ENCODE measurements at regions not wholly inside any gene's neighbourhood (a gene's known extent, or its start where the extent isn't known, plus 50 kb on each side); places are given as distances from the start of the nearest gene placed in this dataset.

DNA sequence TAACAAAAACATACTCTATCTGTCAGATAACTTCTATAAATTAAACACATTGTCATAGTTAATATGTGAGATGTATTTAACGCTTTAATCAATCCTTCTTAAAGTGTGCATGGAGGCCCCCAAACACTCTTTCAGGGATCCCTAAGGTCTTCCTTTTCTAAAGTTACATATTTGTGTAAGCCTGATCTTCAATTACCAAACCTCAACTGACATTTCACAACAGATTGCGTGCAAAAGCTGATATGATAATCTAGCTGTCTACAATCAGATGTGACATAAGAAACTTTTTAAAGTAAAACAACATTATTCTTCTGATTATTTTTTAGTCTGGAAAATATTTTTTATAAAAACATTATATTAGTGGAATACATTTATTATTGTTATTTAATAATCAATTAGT, 1850.4 kb downstream of the OLFM4 start:
- Mint-ChIP-seq H3K27me3 (ENCODE audit: low read depth) (no peaks in the 10 kb centered on the region), H3K9me3 (peaks cover 13% of the 10 kb centered on the region; the same call in 1 of the 2 replicates), H3K4me1 (peaks cover 18% of the 10 kb centered on the region), H3K36me3 (no peaks in the 10 kb centered on the region), H3K27ac (no peak overlapping the region), H3K4me3 (no peak overlapping the region)
- POLR2A ChIA-PET: no interaction called here
- TF ChIP-seq ZNF219 (CRISPR knock-in tag; IDR thresholded peaks at IDR 0.05; ENCODE audit: borderline replicate concordance): no peak
- TF ChIP-seq JUN (CRISPR knock-in tag; IDR thresholded peaks at IDR 0.05): no peak
- TF ChIP-seq, protein P1, sequence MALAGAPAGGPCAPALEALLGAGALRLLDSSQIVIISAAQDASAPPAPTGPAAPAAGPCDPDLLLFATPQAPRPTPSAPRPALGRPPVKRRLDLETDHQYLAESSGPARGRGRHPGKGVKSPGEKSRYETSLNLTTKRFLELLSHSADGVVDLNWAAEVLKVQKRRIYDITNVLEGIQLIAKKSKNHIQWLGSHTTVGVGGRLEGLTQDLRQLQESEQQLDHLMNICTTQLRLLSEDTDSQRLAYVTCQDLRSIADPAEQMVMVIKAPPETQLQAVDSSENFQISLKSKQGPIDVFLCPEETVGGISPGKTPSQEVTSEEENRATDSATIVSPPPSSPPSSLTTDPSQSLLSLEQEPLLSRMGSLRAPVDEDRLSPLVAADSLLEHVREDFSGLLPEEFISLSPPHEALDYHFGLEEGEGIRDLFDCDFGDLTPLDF (CRISPR knock-in tag; IDR thresholded peaks at IDR 0.05): no peak
- no peak for TF ChIP-seq IRF2 (CRISPR knock-in tag; IDR thresholded peaks at IDR 0.05; ENCODE audit: borderline replicate concordance, low read depth)
- TF ChIP-seq, protein P2, sequence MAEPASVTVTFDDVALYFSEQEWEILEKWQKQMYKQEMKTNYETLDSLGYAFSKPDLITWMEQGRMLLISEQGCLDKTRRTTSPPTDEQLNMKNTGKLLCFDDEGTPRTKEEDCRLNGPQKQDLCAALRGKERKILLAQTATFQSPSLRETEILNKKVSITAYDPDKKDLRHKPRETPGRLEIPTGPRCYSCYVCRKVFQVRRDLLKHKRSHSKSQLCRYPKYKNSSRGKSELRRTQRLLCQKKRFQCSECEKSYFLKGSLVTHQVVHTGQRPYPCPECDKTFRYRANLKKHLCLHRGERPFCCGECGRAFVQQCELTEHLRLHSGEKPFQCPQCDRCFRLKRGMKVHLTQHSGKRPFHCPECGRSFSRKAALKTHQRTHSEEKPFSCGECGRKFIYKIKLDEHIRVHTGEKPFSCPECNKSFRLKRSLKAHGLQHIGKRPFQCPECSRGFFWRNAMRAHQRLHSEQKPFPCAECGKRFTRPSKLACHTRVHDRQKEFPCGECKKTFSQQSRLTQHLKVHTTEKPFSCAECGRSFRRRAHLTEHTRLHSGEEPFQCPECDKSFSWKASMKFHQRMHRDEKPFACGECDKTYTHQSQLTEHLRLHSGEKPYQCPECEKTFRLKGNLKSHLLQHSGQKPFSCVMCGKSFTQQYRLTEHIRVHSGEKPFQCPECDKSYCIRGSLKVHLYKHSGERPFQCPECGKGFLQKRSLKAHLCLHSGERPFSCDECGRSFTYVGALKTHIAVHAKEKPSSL (CRISPR knock-in tag; conservative IDR thresholded peaks at IDR 0.05): no peak
- TF ChIP-seq, protein P3, sequence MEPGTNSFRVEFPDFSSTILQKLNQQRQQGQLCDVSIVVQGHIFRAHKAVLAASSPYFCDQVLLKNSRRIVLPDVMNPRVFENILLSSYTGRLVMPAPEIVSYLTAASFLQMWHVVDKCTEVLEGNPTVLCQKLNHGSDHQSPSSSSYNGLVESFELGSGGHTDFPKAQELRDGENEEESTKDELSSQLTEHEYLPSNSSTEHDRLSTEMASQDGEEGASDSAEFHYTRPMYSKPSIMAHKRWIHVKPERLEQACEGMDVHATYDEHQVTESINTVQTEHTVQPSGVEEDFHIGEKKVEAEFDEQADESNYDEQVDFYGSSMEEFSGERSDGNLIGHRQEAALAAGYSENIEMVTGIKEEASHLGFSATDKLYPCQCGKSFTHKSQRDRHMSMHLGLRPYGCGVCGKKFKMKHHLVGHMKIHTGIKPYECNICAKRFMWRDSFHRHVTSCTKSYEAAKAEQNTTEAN (CRISPR knock-in tag; IDR thresholded peaks at IDR 0.05): no peak
- TF ChIP-seq, protein P4, sequence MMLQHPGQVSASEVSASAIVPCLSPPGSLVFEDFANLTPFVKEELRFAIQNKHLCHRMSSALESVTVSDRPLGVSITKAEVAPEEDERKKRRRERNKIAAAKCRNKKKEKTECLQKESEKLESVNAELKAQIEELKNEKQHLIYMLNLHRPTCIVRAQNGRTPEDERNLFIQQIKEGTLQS (CRISPR knock-in tag; conservative IDR thresholded peaks at IDR 0.05): no peak
- TF ChIP-seq PRRX2 (CRISPR knock-in tag; IDR thresholded peaks at IDR 0.05): no peak
- TF ChIP-seq, protein P5, sequence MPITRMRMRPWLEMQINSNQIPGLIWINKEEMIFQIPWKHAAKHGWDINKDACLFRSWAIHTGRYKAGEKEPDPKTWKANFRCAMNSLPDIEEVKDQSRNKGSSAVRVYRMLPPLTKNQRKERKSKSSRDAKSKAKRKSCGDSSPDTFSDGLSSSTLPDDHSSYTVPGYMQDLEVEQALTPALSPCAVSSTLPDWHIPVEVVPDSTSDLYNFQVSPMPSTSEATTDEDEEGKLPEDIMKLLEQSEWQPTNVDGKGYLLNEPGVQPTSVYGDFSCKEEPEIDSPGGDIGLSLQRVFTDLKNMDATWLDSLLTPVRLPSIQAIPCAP (CRISPR knock-in tag; IDR thresholded peaks at IDR 0.05): no peak
- CTCF ChIA-PET: no interaction called here
- ATAC-seq (no peak), DNase-seq (ENCODE audit: low spot score) (no peak)

DNA sequence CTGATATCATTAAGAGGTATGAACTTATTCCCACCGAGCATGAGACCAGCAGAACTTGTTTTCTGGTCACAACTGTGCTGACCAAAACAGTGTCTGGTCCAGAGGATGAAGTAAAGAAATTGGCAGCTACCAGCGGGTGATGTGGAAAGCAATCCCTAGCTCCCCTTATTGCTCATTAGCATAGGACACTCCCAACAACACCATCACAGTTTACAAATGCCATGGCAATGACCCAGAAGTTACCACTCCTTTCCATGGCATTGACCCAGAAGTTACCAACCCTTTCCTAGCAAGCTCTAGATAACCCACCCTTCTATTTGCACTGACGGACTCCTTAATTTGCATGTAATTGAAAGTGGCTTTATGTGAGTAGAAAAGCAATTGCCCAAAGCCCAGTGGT, 1856.1 kb downstream of the OLFM4 start:
- CTCF ChIA-PET: no interaction called here
- H3K4me1 Mint-ChIP-seq: peaks cover 9% of the 10 kb centered on the region
- POLR2A ChIA-PET: interaction anchor here (0.6 kb wide), 1 partner anchor 12 kb away, joined by 4 read pairs; no protein-coding TSS in a partner anchor
- peaks cover 17% of the 10 kb centered on the region; the same call in 1 of the 2 replicates for H3K9me3 Mint-ChIP-seq
- H3K4me3 Mint-ChIP-seq: no peak overlapping the region
- TF ChIP-seq FOXP1 (CRISPR knock-in tag; IDR thresholded peaks at IDR 0.05; ENCODE audit: borderline replicate concordance) (no peak), ZNF121 (CRISPR knock-in tag; IDR thresholded peaks at IDR 0.05) (no peak), IRF2 (CRISPR knock-in tag; IDR thresholded peaks at IDR 0.05; ENCODE audit: borderline replicate concordance, low read depth) (no peak), ESRRA (CRISPR knock-in tag; IDR thresholded peaks at IDR 0.05; ENCODE audit: borderline replicate concordance) (no peak), FOXK1 (CRISPR knock-in tag; IDR thresholded peaks at IDR 0.05) (no peak), MXD4 (CRISPR knock-in tag; IDR thresholded peaks at IDR 0.05; ENCODE audit: borderline replicate concordance) (no peak), TEAD1 (CRISPR knock-in tag; IDR thresholded peaks at IDR 0.05) (no peak), JUN (CRISPR knock-in tag; IDR thresholded peaks at IDR 0.05) (no peak), ZNF416 (CRISPR knock-in tag; IDR thresholded peaks at IDR 0.05) (no peak), NFYB (CRISPR knock-in tag; conservative IDR thresholded peaks at IDR 0.05; ENCODE audit: low read depth) (no peak), OVOL2 (CRISPR knock-in tag; IDR thresholded peaks at IDR 0.05; ENCODE audit: borderline replicate concordance) (no peak), ZNF317 (CRISPR knock-in tag; IDR thresholded peaks at IDR 0.05; ENCODE audit: borderline replicate concordance, low read depth) (no peak), USF1 (CRISPR knock-in tag; IDR thresholded peaks at IDR 0.05) (no peak)
- TF ChIP-seq, protein P6, sequence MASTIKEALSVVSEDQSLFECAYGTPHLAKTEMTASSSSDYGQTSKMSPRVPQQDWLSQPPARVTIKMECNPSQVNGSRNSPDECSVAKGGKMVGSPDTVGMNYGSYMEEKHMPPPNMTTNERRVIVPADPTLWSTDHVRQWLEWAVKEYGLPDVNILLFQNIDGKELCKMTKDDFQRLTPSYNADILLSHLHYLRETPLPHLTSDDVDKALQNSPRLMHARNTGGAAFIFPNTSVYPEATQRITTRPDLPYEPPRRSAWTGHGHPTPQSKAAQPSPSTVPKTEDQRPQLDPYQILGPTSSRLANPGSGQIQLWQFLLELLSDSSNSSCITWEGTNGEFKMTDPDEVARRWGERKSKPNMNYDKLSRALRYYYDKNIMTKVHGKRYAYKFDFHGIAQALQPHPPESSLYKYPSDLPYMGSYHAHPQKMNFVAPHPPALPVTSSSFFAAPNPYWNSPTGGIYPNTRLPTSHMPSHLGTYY (CRISPR knock-in tag; IDR thresholded peaks at IDR 0.05): no peak
- TF ChIP-seq, protein P1 (CRISPR knock-in tag; IDR thresholded peaks at IDR 0.05): no peak
- ATAC-seq: peak; percentile 46
- no peak for DNase-seq (ENCODE audit: low spot score)
- H3K27ac Mint-ChIP-seq: no peak overlapping the region
- no peaks in the 10 kb centered on the region for H3K36me3 Mint-ChIP-seq
- no peaks in the 10 kb centered on the region for H3K27me3 Mint-ChIP-seq (ENCODE audit: low read depth)
